HG02840 (cell line): ENCODE measurements at regions not wholly inside any gene's neighbourhood (a gene's known extent, or its start where the extent isn't known, plus 50 kb on each side); places are given as distances from the start of the nearest gene placed in this dataset.
"Not testable (repeated sequence)": the region's sequence is repeated elsewhere in the genome, so short reads cannot be mapped to it uniquely, and the experiment has no call there.

Experiments used
- ATAC-seq: cut with Tn5 transposase; IDR thresholded peaks from one replicate; pipeline ENCODE4 v1.9.1; 2021; ENCODE audit warnings: mild to moderate bottlenecking, moderate library complexity, moderate number of reproducible peaks; ENCODE audit not compliant: unreplicated experiment, low FRiP score

DNA sequence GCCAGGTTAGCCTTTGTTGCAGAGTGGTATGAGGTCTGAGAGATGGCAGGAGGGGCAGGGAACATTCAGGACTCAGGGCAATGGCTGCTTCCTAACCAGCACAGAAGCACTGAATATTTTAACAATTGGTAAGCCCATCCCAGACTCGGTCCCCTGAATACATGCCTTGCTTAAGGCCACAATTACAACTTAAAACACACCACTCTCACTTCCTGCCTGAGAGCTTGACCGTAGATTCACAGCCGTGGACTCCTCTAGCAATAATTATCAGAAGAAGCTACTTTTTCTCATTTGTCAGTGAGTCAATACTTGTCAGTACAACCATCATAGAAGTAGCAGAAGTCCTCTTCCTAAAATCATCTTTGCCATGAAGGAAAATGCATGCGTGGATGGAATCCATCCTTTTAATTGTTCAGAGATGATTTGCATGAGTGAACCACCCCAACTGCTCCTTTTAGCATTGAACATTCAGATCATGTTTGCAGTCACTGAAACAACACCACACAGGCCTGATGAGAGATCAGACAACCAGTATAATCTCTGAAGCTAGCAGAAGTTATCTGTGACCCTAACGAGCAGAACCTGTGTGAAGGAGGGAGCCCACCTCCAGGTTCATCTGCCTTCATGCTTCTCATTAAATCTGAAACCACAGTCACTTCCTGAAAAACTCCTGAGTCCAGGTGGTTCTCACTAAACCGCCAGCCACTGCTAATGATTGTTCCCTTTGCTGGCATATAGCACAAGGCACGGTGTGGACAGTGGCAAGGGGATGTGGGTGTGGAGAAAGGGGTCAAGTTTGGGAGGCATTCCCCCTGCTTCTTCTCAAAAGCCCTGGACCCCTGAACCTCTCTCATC lies 333.9 kb upstream of the CNR1 start:
- peak; percentile 66 for ATAC-seq

DNA sequence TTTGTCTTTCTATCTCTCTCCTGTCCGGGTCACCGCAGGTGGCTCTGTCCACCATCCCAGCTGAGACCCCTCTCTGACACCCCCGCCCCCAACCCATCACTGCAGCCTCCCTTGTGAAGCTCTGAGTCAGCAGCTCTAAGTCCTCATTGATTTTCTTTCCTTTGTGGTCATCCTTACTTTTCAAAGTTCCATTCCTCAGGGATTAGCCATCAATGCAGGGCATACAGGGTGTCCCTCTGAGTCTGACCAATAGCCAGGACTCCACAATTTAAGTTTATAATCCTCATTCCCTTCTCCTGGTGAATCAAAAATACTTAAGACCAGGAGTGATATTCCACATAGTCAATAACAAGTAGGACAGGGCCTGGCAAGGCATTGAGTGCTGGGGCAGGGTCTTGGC lies 333.3 kb upstream of the CNR1 start:
- no peak for ATAC-seq

DNA sequence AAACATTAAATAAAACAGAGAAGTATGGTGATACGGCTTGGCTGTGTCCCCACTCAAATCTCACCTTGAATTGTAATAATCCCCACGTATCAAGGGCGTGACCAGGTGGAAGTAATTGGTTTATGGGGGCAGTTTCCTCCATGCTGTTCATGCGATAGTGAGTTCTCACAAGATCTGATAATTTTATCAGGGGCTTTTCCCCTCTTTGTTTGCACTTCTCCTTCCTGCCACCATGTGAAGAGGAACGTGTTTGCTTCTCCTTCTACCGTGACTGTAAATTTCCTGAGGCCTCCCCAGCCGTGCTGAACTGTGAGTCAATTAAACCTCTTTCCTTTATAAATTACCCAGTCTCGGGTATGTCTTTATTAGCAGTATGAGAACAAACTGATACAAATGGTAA lies 331.3 kb upstream of the CNR1 start:
- not testable (repeated sequence) for ATAC-seq

DNA sequence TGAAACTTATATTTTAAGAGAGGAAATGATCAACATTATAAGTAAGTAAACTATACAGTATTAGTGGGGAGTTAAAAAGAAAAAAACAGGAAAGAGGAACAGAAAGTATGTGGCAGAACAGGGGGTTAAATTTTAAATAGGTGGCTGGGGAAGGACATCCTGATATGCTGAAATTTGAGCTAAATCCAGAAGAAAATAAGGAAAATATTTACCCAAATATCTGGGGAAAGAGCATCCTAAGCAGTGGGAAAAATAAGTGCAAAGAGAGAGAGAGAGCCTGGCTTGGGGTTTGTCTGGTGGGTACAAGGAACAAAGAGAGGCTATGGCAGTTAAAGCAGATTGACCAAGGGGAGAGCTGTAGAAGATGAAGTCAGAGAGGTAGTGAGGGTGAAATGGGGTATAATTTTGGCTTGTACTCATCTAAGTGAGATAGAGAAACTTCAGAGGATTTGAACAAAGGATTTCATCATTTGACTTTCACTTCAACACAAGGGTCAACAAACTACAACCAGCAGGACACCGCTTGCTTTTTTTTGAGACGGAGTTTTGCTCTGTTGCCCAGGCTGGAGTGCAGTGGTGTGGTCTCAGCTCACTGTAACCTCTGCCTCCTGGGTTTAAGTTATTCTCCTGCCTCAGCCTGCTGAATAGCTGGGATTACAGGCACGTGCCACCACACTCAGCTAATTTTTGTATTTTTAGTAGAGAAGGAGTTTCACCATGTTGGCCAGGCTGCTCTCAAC lies 328.4 kb upstream of the CNR1 start:
- peak; percentile 65 for ATAC-seq

DNA sequence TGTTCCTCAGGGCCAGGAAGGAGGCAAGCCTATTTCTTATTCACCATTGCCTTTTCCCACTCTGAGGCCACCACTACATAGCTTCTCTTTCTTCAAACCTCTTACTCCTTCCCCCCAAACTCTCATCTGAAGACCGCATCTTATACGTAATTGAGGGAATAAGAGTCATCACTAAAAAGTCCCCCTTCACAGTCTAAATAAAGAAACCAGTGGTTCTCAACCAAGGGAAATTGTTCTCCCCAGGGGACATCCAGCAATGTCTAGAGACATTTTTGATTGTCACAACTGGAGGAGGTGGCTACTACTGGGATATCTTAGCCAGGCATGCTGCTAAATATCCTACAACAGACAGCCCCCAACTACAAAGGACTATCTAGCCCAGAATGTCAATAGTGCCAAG lies 327.6 kb upstream of the CNR1 start:
- ATAC-seq: peak; percentile 39

DNA sequence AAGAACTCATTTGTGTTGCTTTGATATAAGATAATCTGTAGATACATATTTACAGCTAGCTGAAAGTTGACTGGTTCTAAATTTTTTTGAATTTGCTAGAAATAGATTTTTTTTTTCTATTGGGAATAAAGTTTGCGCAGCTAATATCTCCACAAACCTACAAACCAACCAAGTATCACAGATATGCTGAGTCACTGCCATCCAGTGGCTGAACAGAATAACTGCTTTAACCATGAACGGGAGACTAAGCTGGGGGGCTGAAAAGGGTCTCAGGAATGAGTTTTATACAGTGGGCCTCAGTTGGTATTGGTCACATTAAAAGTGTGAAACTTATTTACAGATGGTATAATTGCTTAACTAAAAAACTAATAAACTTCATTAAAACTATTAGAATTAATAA lies 326.7 kb upstream of the CNR1 start:
- no peak for ATAC-seq

DNA sequence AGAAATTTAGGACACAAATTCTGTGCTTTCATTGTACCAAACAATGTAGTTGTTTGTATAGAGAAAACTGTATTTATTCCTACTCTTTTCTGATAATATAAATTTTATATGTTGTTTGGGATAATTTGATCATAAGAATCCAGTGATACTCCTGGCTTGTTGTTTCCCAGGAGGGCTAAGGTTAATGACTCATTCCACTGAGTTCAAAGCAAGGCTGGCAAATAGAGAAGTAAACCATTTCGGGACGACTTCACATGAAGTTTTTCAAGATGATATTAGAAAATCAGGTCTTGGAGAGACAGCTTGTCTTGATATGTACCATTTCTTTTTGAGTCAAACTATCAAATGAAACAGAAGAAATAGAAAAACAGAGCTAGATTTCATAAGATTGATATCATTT lies 326.1 kb upstream of the CNR1 start:
- ATAC-seq: no peak

DNA sequence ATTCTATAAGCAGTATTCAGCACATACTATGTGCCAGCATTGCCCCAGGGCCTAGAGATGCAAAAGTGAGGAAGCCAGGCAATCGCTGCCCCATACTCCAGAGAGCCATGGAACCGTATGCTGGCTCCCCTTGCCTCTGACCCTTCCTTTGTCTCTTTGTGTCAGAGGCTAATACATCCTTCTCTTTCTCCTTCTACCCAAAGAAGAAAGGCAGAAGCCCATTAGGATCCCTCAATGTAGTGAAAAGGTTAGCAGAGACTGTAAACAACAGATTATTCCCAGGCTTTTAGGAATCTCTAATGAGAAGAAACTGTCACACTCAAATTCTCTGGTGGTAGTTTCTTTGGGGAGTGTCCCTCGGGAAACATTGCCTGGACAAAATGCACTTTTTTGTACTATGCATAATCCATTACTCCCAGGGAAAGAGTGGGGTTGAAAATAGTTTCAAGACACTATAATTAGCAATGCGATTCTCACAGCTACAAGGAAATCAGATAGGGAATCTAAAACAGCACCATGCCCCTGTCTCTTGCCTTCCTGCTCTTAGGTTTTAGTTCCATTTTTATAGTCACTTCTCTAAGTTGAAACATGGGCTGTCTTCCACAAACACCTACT lies 325.2 kb upstream of the CNR1 start:
- no peak for ATAC-seq

DNA sequence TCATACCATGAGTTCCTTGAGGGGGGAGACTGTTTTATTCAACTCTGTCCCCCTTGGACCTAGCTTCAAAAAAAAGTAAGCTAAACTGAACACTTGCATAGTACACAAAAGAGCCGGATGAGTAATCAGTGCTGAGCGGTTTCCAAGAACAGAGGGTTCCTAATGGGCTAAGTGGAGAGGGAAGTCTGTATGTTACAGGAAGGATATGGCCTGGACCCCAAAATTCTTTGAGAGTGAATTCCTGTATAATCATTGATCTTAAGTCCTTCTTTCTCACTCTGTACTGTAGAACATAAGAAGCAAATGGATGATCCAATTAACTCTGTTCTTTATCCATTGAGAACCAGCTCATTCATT lies 324.7 kb upstream of the CNR1 start:
- ATAC-seq: no peak

DNA sequence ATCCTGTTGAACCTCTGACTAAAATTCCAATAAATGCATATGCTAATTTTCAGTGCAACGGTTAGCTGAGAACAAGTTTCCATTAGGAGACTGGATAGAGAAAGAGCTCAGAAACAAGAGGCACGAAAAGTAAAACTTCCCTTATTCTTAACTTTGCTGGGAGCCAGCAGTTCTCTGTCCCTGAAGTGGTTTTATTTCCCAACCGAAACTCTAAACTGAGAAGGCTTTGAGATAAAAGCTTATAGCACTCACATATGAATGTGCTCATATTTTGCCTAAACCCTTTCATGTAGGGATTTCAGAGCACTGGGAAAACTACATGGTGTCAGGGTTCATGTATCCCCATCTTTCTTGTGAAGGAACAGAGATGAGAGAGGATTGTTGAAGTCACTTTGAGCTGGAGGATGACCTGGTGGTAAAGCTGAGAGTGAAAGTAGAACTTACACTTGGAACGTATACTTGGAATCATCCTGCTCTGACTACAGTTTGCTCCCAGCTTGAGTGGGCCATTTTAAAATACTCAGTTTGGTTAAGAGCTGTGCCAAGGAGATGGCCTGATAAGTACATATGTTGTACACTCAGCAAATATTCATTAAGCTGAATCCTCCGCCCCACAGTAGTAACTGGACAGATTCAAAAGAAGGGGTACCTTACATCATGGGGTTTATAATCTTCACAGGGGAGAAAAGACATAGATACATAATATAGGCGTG lies 324.2 kb upstream of the CNR1 start:
- ATAC-seq: no peak

DNA sequence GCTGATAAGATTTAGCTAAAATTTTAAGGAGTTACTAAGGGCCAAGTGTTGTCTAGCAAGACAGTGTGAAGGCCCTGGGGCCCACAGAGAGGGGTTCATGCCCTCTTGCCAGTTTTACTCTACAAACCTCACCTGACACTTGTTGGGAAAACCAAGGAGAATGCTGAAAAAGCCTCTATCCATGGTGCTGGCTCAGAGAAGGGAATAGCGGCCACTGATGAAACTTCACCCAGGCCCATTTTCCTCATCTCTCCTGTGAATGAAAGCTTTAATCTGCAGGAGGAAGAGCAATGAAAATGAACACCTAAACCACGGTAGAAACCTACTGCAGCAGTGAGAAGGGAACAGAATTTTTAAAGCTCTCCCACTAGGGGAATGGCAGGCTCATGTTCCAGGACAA lies 317.3 kb upstream of the CNR1 start:
- ATAC-seq: no peak

DNA sequence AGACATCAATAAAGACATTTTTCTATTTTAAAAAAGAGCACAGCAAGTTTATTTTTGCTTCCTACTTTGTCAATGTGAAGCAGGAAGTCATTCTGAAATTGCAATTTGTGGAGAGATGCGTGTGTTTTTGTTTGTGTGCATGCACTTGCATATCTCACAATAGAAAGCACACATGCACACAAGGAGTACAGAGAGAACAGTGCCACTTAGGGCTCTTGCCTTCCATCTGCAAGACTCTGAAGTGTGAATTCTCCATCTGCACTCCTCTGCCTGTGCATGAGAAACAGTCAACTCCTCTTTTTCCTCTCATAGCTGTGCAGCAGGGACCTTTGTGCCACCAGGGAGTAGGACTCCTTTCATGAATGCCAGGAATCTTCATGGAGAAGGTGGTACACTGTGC lies 316.3 kb upstream of the CNR1 start:
- ATAC-seq: no peak

DNA sequence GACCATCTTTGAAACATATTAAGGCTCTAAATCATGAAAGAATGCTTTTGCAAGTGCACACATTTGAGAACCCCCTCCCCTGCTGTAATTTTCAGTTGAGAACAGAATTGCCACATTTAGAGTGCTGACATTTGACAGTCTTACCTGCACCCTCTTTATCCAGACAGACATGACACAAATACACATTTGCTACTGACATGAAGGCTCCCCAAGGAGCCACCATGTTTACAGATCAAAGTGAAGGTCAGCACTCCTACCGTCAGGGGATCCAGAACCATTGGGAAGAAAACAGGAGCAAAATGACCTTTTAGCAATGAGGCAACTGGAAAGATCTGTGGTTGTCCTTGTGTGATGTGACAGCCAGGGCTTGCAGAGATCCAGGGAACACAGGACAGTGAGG lies 315.4 kb upstream of the CNR1 start:
- ATAC-seq: no peak

DNA sequence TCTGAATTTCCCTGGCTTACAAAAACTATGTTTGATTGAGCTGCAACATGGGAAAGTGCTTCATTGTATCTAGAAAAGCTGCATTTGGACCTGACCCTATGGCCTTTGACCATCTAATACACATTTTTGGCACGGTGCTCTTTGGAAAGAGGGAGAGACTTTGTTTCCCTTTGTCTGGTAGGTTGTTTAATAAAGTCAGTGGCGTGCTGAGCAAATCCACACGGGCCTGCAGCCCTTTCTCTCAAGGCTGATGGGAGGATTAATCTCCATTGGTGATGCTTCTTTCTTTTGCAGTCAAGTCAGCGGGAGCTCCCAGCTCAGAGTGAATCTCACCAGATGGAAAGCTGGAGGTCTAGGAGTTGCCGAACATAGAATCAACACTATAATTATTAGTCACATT lies 314.7 kb upstream of the CNR1 start:
- no peak for ATAC-seq

DNA sequence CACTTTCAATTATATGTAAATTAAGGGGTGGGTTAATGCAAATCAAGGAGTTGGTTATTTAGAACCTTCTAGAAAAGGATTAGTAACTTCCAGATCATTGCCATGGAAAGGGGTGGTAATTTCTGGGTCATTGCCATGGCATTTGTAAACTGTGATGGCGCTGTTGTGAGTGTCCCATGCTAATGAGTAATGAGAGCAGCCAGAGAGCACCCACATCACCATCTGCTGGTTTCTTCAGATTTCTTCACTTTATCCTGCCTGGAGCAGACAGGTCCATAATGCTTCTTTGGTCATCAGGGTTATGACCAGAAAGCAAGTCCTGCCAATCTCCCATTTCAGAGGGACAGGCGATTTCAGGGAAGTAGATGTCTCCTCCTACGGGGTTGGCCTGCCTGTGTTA lies 311.3 kb upstream of the CNR1 start:
- no peak for ATAC-seq

DNA sequence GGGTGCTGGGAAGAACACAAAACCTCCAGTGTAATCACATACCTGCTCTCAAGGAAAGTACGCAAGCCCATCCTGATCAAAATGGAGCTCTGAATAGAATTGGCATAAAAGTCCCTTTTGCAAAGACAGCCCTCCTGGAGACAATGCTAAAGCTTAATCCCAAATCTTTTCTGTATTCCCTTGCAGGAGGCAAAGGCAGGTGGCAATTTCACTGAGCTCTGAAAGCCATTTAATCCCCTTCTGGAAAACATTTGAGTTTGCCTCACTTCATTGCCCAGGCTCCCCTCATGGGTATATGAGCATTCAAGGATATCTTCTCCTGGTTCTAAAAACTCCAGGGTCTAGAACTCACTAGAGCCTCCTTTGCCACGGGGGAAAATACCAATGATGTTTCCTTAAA lies 310.2 kb upstream of the CNR1 start:
- ATAC-seq: no peak

DNA sequence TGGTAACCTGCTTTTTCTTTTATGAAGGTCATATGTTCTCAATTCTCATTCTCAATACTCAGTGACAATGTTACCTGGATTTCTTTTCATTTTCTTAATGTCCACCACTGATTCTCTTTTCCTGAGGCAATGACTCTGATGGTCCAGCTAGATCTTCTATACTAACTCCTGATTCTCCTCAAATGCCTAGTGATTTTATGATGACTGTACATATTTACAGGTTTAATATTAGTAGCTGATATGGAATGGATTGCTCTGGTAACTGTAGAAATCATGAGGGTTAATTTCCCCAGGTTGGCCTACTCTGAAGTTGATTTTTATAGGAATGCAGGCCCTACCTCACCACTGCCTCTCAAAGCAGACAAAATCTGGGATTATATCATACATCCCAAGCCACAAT lies 308.6 kb upstream of the CNR1 start:
- no peak for ATAC-seq

DNA sequence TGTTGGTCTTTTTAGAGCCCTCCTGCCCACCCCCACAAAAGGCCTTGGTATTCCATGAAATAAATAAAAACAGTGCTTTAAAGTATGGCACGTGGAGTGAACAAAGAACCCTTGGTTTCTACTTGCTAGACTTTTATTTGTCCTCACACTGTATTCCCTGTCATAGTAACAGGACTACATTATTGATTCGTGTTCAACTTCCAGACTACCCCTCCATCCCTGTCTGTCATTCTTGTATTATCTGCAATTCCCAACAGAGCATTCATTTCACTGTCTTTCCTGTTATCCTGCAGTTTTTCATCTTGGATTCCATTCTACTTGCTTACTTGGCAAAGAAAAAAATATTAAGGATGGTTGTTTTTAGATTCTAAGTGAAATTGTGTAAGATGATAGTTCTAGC lies 307.4 kb upstream of the CNR1 start:
- ATAC-seq: no peak

DNA sequence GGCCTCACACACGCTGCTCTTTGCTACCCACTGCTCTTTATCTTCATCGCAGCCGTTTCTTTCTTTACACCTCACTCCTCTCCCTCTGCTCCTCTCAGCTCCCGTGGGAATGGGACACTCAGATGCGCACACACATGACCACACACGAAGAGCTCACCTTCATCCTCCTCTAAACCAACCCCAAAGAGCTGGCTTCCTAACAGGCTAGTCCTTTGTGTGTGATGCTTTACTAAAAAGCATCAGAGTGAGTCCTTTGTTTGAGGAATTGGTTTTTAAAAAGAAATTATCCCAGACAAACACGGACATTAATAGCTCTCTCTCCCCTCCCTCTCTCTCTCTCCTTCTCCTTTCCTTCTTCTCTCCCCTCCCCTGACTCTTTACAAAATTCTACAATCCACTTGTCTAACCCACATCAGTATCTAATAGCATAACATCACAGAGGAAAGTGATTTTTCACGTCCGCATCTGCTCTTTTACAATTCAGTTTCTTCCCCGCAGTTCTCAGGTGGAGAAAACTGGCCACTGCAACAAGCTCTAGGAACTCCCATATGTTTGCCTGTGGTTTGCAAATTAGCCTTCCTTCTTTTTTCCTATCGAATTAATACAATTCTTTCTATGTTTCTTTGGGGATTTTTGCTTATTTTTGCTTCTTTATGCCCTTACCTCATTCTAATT lies 306.8 kb upstream of the CNR1 start:
- no peak for ATAC-seq

DNA sequence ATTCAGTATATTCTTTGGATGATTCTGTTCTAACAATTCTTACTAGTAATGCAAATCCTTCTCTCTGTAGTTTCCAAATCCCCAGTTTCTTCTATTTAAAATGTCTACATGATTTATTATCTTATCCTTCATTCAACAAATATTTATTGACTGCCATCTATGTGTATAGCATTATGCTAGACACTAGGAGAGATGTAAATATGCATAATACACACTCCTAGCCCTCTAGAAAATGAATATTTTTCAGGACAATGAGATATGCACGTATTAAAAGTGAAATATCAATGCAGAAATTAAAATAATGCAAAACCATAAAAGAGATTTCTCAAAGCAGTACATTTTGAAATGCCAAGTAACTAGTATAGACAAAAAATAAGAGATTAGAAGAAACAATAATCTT lies 293.5 kb upstream of the CNR1 start:
- ATAC-seq: no peak

DNA sequence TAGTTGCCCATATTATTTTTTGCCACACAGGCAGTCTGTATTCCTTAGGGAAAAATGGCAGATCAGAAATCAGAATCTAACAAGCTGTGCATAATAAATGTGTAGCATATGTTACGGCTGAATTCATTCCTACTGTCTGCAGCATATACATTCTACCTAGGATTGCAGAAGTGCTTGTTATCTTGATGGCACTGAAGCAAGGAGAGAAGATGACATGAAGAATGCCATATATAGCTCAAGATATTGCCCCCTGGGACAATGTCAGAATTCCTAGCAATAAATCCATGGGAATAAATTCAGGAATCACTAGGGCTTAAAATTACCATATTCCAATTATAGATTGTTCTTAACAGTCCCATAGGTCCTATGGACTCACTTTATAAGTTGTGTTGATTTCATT lies 293.0 kb upstream of the CNR1 start:
- no peak for ATAC-seq
